ENCODE measurements at regions not wholly inside any gene's neighbourhood (a gene's known extent, or its start where the extent isn't known, plus 50 kb on each side); places are given as distances from the start of the nearest gene placed in this dataset.

GRCh38 chr10:57468894-57469432 lies 798.7 kb downstream of the IPMK start:
- H3K27me3 Mint-ChIP-seq (ENCODE audit: insufficient read depth, unreplicated experiment): no peaks in the 10 kb centered on the region
- no peaks in the 10 kb centered on the region for H3K4me1 Mint-ChIP-seq (ENCODE audit: low read depth, unreplicated experiment)
- Histone ChIP-seq H3K36me3 (ENCODE audit: control insufficient read depth, insufficient read depth, low read length) (no peaks in the 10 kb centered on the region), H3K27me3 (replicated peaks; ENCODE audit: control insufficient read depth, insufficient read depth, low read length) (no peaks in the 10 kb centered on the region), H3K4me1 (no peaks in the 10 kb centered on the region), H3K4me3 (ENCODE audit: low read depth, low read length) (no peak overlapping the region), H3K9me3 (no peaks in the 10 kb centered on the region)
- H3K27ac Mint-ChIP-seq (ENCODE audit: unreplicated experiment): no peak overlapping the region
- ChIA-PET CTCF (no interaction called here), POLR2A (no interaction called here)
- H3K36me3 Mint-ChIP-seq (ENCODE audit: insufficient read depth, unreplicated experiment): no peaks in the 10 kb centered on the region
- intact Hi-C loops (cut with micrococcal nuclease; ENCODE audit: unreplicated experiment): no loop called here
- TF ChIP-seq CTCF (IDR thresholded peaks at IDR 0.05; ENCODE audit: insufficient read depth in 1 of 2, low read depth in 1 of 2, low read length in 1 of 2, severe bottlenecking in 1 of 2, unreplicated experiment in 1 of 2): no peak
- no peak for DNase-seq
- no peak overlapping the region for H3K4me3 Mint-ChIP-seq (ENCODE audit: unreplicated experiment)
- H3K9me3 Mint-ChIP-seq (ENCODE audit: unreplicated experiment): no peaks in the 10 kb centered on the region
- no TSS peak for BruUV-seq (replicated peaks)

GRCh38 chr10:57465155-57465554 lies 802.5 kb downstream of the IPMK start:
- Mint-ChIP-seq H3K36me3 (ENCODE audit: insufficient read depth, unreplicated experiment) (no peaks in the 10 kb centered on the region), H3K27me3 (ENCODE audit: insufficient read depth, unreplicated experiment) (no peaks in the 10 kb centered on the region), H3K9me3 (ENCODE audit: unreplicated experiment) (no peaks in the 10 kb centered on the region), H3K4me1 (ENCODE audit: low read depth, unreplicated experiment) (no peaks in the 10 kb centered on the region), H3K27ac (ENCODE audit: unreplicated experiment) (no peak overlapping the region), H3K4me3 (ENCODE audit: unreplicated experiment) (no peak overlapping the region)
- intact Hi-C loops (cut with micrococcal nuclease; ENCODE audit: unreplicated experiment): no loop called here
- no peak for DNase-seq
- Histone ChIP-seq H3K27me3 (replicated peaks; ENCODE audit: control insufficient read depth, insufficient read depth, low read length) (no peaks in the 10 kb centered on the region), H3K4me3 (ENCODE audit: low read depth, low read length) (no peak overlapping the region), H3K9me3 (no peaks in the 10 kb centered on the region), H3K4me1 (no peaks in the 10 kb centered on the region), H3K36me3 (ENCODE audit: control insufficient read depth, insufficient read depth, low read length) (no peaks in the 10 kb centered on the region)
- CTCF ChIA-PET: no interaction called here
- no TSS peak for BruUV-seq (replicated peaks)
- POLR2A ChIA-PET: no interaction called here
- no peak for TF ChIP-seq CTCF (IDR thresholded peaks at IDR 0.05; ENCODE audit: insufficient read depth in 1 of 2, low read depth in 1 of 2, low read length in 1 of 2, severe bottlenecking in 1 of 2, unreplicated experiment in 1 of 2)

GRCh38 chr10:57460540-57460939 lies 807.2 kb downstream of the IPMK start:
- Mint-ChIP-seq H3K36me3 (ENCODE audit: insufficient read depth, unreplicated experiment) (no peaks in the 10 kb centered on the region), H3K27ac (ENCODE audit: unreplicated experiment) (no peak overlapping the region), H3K4me1 (ENCODE audit: low read depth, unreplicated experiment) (no peaks in the 10 kb centered on the region), H3K27me3 (ENCODE audit: insufficient read depth, unreplicated experiment) (peaks cover 2% of the 10 kb centered on the region), H3K4me3 (ENCODE audit: unreplicated experiment) (no peak overlapping the region), H3K9me3 (ENCODE audit: unreplicated experiment) (no peaks in the 10 kb centered on the region)
- no peaks in the 10 kb centered on the region for H3K4me1 ChIP-seq
- POLR2A ChIA-PET: no interaction called here
- no peak for TF ChIP-seq CTCF (IDR thresholded peaks at IDR 0.05; ENCODE audit: insufficient read depth in 1 of 2, low read depth in 1 of 2, low read length in 1 of 2, severe bottlenecking in 1 of 2, unreplicated experiment in 1 of 2)
- BruUV-seq (replicated peaks): no TSS peak
- CTCF ChIA-PET: no interaction called here
- no peaks in the 10 kb centered on the region for H3K36me3 ChIP-seq (ENCODE audit: control insufficient read depth, insufficient read depth, low read length)
- H3K4me3 ChIP-seq (ENCODE audit: low read depth, low read length): no peak overlapping the region
- no peaks in the 10 kb centered on the region for H3K27me3 ChIP-seq (replicated peaks; ENCODE audit: control insufficient read depth, insufficient read depth, low read length)
- no peak for DNase-seq
- intact Hi-C loops (cut with micrococcal nuclease; ENCODE audit: unreplicated experiment): no loop called here
- no peaks in the 10 kb centered on the region for H3K9me3 ChIP-seq

Measured in Caco-2 (cell line).